ENCODE measurements at regions not wholly inside any gene's neighbourhood (a gene's known extent, or its start where the extent isn't known, plus 50 kb on each side); places are given as distances from the start of the nearest gene placed in this dataset.

DNA sequence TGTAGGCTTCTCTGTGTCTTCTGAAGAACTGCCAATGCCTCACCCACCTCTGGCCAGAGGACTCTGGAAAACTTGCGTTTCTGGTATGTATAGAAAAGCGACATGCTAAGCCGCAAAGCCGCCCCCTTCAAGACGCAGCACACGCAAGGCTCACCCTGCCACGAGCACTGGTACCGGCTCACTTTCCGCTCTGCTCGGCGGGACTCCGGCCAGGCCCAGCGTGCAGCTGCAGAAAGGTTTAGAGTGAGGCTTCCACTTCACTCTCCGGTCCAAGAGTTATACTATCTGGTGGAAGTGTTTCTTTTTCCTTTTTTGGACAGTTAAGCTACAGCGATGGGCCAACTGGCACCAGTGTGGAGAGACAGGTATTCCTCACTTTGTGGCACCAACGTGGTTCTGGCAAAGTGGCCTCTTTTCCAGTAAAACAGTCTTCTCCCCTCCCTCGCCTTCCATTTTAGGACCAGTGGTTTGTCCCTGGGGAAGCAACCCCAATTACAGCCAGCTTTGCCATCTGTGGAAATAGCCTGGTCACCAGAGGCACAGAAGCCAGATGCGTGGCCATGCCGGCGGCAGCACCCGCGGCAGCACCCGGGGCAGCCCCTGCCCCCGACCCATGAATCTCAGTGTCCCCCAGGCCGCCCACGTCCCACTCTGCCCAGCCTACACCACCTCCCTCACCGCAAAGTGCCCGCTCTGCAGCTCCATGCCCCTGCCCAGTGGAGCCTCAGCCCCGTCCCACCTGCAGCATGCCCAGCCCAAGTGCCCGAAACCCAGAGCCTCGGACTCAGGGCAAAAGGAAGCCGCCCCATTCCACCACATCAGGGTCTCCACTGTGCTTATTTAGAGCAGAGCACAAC, 91.6 kb upstream of the CTDP1 start:
- H3K4me1 ChIP-seq (ENCODE audit: control insufficient read depth in 2 of 2, insufficient read depth in 1 of 2, low read depth in 1 of 2, low read length in 2 of 2), result peaks cover 6 to 23% of the 10 kb centered on the region in 2 donors
- no CpG with 5 or more reads among the region's 32 CpGs for WGBS, 2 donors (ENCODE audit: extremely low coverage in 2 of 2, insufficient read length in 2 of 2, insufficient replicate concordance in 1 of 2)
- no peak overlapping the region for H3K27ac ChIP-seq (replicated peaks; ENCODE audit: low read length)

DNA sequence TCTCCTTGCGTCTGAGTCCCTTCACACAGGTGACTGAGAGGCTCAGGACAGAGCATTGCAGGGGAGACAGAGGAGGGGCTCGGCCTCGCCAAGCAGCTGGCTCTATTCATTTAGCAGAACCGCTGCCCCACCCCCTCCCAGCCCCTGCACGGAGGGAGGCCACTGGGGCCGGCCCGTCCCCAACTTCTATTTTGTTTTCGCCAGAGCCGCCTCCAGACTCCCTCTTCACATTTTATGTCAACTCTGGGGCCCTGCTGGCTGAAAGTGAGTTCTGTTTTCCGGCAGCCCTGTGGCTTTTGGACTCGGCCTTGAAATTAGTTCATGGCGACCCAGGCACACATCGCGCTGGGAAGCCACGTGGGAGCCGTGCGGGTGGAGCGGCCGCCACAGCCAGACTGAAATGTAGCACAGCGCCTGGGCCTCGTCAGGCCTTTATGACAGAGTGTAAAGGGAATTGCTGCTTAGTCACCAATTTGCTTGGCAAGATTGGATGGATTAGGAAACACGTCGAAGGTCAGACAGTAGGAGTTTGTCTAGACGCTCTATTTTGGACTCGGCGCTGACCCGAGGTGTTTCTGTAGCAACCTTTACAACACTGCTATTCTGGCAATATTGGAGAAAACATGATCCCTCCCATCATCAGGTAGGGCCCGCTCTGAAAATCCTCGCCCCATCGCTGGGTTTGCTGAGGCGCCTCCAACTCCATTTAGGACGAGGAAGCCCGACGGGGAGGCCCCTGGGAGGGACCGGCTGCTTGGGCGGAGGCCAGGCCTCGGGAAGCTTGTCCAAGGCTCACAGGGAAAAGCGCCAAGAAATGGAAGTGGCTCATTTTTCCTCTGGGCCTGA, 90.7 kb upstream of the CTDP1 start:
- Histone ChIP-seq H2AK5ac (ENCODE audit: low read depth, low read length) (peak overlapping the region; percentile 86), H3K14ac (ENCODE audit: low read length) (peak overlapping the region; percentile 10), H3K23ac (ENCODE audit: low read depth, low read length, poor library complexity) (no peak overlapping the region), H4K8ac (ENCODE audit: low read depth, low read length) (no peak overlapping the region), H3K4me2 (ENCODE audit: insufficient read depth, low read length, poor library complexity, severe bottlenecking) (no peak overlapping the region), H2BK12ac (ENCODE audit: low read length) (no peak overlapping the region), H2BK120ac (ENCODE audit: low read depth, low read length) (no peak overlapping the region), H3K4ac (ENCODE audit: low read length) (no peak overlapping the region), H3K18ac (ENCODE audit: low read length) (peak overlapping the region; percentile 91), H3K4me1 (ENCODE audit: control insufficient read depth in 2 of 2, insufficient read depth in 1 of 2, low read depth in 1 of 2, low read length in 2 of 2) (peaks cover 6 to 23% of the 10 kb centered on the region in 2 donors), H2AFZ (ENCODE audit: low read length) (peak overlapping the region; percentile 90), H3K4me3 (ENCODE audit: low read length in 2 of 2) (no peak overlapping the region), H3K9ac (ENCODE audit: low read depth, low read length, poor library complexity) (no peak overlapping the region), H4K91ac (ENCODE audit: low read depth, low read length, poor library complexity) (no peak overlapping the region), H3K9me3 (replicated peaks in 1 of 2; ENCODE audit: control insufficient read depth in 2 of 2, insufficient read depth in 1 of 2, low read depth in 1 of 2, low read length in 2 of 2) (no peaks in the 10 kb centered on the region), H3K79me1 (ENCODE audit: low read depth, low read length) (no peaks in the 10 kb centered on the region), H3K27me3 (ENCODE audit: control insufficient read depth in 3 of 3, insufficient read depth in 3 of 3, low read depth in 1 of 3, low read length in 3 of 3) (peaks cover 0 to 16% (median 0%) of the 10 kb centered on the region in 3 experiments), H2BK5ac (ENCODE audit: low read length) (no peak overlapping the region), H3K36me3 (replicated peaks in 1 of 2; ENCODE audit: control insufficient read depth in 2 of 2, insufficient read depth in 2 of 2, low read length in 2 of 2) (no peaks in the 10 kb centered on the region), H2BK15ac (ENCODE audit: low read length) (peak overlapping the region; percentile 14), H3K27ac (replicated peaks; ENCODE audit: low read length) (no peak overlapping the region)
- DNase-seq (ENCODE audit: low spot score), result peak; percentile 41
- no CpG with 5 or more reads among the region's 38 CpGs for WGBS, 2 donors (ENCODE audit: extremely low coverage in 2 of 2, insufficient read length in 2 of 2, insufficient replicate concordance in 1 of 2)

More for the DNA sequence above, 91.6 kb upstream of the CTDP1 start:
- Histone ChIP-seq H3K4me3 (ENCODE audit: low read length in 2 of 2) (no peak overlapping the region), H4K91ac (ENCODE audit: low read depth, low read length, poor library complexity) (peak overlapping the region; percentile 53), H2BK15ac (ENCODE audit: low read length) (peak overlapping the region; percentile 14), H2BK5ac (ENCODE audit: low read length) (peak overlapping the region; percentile 63), H2AK5ac (ENCODE audit: low read depth, low read length) (peak overlapping the region; percentile 77), H3K9ac (ENCODE audit: low read depth, low read length, poor library complexity) (no peak overlapping the region), H3K4me2 (ENCODE audit: insufficient read depth, low read length, poor library complexity, severe bottlenecking) (no peak overlapping the region), H3K4ac (ENCODE audit: low read length) (peak overlapping the region; percentile 89), H3K27me3 (ENCODE audit: control insufficient read depth in 3 of 3, insufficient read depth in 3 of 3, low read depth in 1 of 3, low read length in 3 of 3) (peaks cover 0 to 16% (median 0%) of the 10 kb centered on the region in 3 experiments), H3K36me3 (replicated peaks in 1 of 2; ENCODE audit: control insufficient read depth in 2 of 2, insufficient read depth in 2 of 2, low read length in 2 of 2) (no peaks in the 10 kb centered on the region), H3K14ac (ENCODE audit: low read length) (peak overlapping the region; percentile 10), H3K79me1 (ENCODE audit: low read depth, low read length) (no peaks in the 10 kb centered on the region), H2AFZ (ENCODE audit: low read length) (peak overlapping the region; percentile 90), H3K23ac (ENCODE audit: low read depth, low read length, poor library complexity) (no peak overlapping the region), H3K9me3 (replicated peaks in 1 of 2; ENCODE audit: control insufficient read depth in 2 of 2, insufficient read depth in 1 of 2, low read depth in 1 of 2, low read length in 2 of 2) (no peaks in the 10 kb centered on the region), H4K8ac (ENCODE audit: low read depth, low read length) (no peak overlapping the region), H2BK12ac (ENCODE audit: low read length) (peak overlapping the region; percentile 86), H2BK120ac (ENCODE audit: low read depth, low read length) (peak overlapping the region; percentile 88), H3K18ac (ENCODE audit: low read length) (peak overlapping the region; percentile 91)
- DNase-seq (ENCODE audit: low spot score), result no peak

DNA sequence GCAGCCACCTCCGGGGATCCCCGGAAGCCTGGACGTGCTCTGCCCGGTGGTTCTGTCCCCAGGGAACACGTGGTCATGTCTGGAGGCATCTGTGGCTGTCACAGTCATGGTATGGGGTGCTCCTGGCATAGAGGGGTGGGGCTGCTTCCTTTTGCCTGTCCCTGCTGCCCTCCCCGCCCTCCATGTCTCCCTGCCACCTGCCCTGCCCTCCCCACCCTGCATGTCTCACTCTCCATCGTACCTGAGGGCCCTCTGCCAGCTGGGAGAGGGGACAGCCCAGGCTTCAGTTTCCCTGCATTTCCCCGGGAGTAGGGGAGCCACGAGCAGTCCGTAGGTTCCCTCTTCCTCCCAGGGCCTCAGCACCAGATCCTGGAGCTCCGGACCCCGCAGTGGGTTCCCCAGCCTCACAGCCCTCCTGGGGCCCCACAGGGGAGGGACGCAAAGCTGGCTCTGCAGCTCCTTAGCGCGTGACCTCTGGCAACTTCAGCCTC, 90.0 kb upstream of the CTDP1 start:
- Histone ChIP-seq H3K9me3 (replicated peaks in 1 of 2; ENCODE audit: control insufficient read depth in 2 of 2, insufficient read depth in 1 of 2, low read depth in 1 of 2, low read length in 2 of 2) (no peaks in the 10 kb centered on the region), H2AFZ (ENCODE audit: low read length) (no peak overlapping the region), H2BK5ac (ENCODE audit: low read length) (peak overlapping the region; percentile 54), H3K4ac (ENCODE audit: low read length) (no peak overlapping the region), H2BK15ac (ENCODE audit: low read length) (peak overlapping the region; percentile 71), H3K9ac (ENCODE audit: low read depth, low read length, poor library complexity) (no peak overlapping the region), H3K18ac (ENCODE audit: low read length) (peak overlapping the region; percentile 83), H3K36me3 (replicated peaks in 1 of 2; ENCODE audit: control insufficient read depth in 2 of 2, insufficient read depth in 2 of 2, low read length in 2 of 2) (no peaks in the 10 kb centered on the region), H3K4me1 (ENCODE audit: control insufficient read depth in 2 of 2, insufficient read depth in 1 of 2, low read depth in 1 of 2, low read length in 2 of 2) (peaks cover 6 to 23% of the 10 kb centered on the region in 2 donors), H2BK12ac (ENCODE audit: low read length) (no peak overlapping the region), H3K27me3 (ENCODE audit: control insufficient read depth in 3 of 3, insufficient read depth in 3 of 3, low read depth in 1 of 3, low read length in 3 of 3) (peaks cover 0 to 16% (median 0%) of the 10 kb centered on the region in 3 experiments), H3K79me1 (ENCODE audit: low read depth, low read length) (no peaks in the 10 kb centered on the region), H3K4me3 (ENCODE audit: low read length in 2 of 2) (no peak overlapping the region), H3K4me2 (ENCODE audit: insufficient read depth, low read length, poor library complexity, severe bottlenecking) (no peak overlapping the region), H2BK120ac (ENCODE audit: low read depth, low read length) (no peak overlapping the region), H4K91ac (ENCODE audit: low read depth, low read length, poor library complexity) (no peak overlapping the region), H3K14ac (ENCODE audit: low read length) (peak overlapping the region; percentile 32), H2AK5ac (ENCODE audit: low read depth, low read length) (peak overlapping the region; percentile 86), H3K23ac (ENCODE audit: low read depth, low read length, poor library complexity) (peak overlapping the region; percentile 46), H3K27ac (replicated peaks; ENCODE audit: low read length) (no peak overlapping the region), H4K8ac (ENCODE audit: low read depth, low read length) (no peak overlapping the region)
- WGBS, 2 donors (ENCODE audit: extremely low coverage in 2 of 2, insufficient read length in 2 of 2, insufficient replicate concordance in 1 of 2), result no CpG with 5 or more reads among the region's 15 CpGs
- DNase-seq (ENCODE audit: low spot score), result no peak

Data from neuronal stem cell (in vitro differentiated cells).